A673 (cell line): ENCODE measurements at regions not wholly inside any gene's neighbourhood (a gene's known extent, or its start where the extent isn't known, plus 50 kb on each side); places are given as distances from the start of the nearest gene placed in this dataset.

ENCODE experiments used
- BruUV-seq: library from RNA; stranded (reverse); fragments of 400-500 nt; replicated peaks from 2 replicates; lab custom pipeline; 2021; lab: Mats Ljungman, UMichigan
- CTCF ChIA-PET: fragments of 300-600 bp; sonication (Branson Sonifier 250); formaldehyde crosslinking; loops from one replicate; lab custom pipeline; 2022; ENCODE audit warnings: antibody characterized with exemption; lab: Charles Lee
- POLR2A ChIA-PET: fragments of 300-600 bp; sonication (Branson Sonifier 250); formaldehyde crosslinking; loops from one replicate; lab custom pipeline; 2022; ENCODE audit warnings: antibody characterized with exemption; ENCODE audit not compliant: low non-redundant PET; lab: Charles Lee
- DNase-seq: peaks from one replicate; pipeline ENCODE4 v3.0.0-alpha.2; 2015; ENCODE audit warnings: low spot score
- H3K27ac ChIP-seq: fragments of 200-600 bp; sonication (generic); 2 replicates; pipeline ENCODE4 v1.5.1; 2016; ENCODE audit warnings: mixed run types, low read depth, mild to moderate bottlenecking, mixed read lengths, antibody characterized with exemption, low read length; ENCODE audit not compliant: poor library complexity, severe bottlenecking
- H3K27me3 ChIP-seq: fragments of 200-600 bp; sonication (generic); replicated peaks from 2 replicates; pipeline ENCODE4 v1.6.1; 2017; ENCODE audit warnings: mixed run types, low read depth, mild to moderate bottlenecking, mixed read lengths, antibody characterized with exemption, low read length; ENCODE audit not compliant: insufficient read depth, poor library complexity
- H3K36me3 ChIP-seq: fragments of 200-600 bp; sonication (generic); 2 replicates; pipeline ENCODE4 v1.6.1; 2016; ENCODE audit warnings: mixed run types, mild to moderate bottlenecking, mixed read lengths, antibody characterized with exemption, low read length; ENCODE audit not compliant: insufficient read depth, poor library complexity, severe bottlenecking
- H3K4me1 ChIP-seq: fragments of 200-600 bp; sonication (generic); 2 replicates; pipeline ENCODE4 v1.6.1; 2017; ENCODE audit warnings: mixed run types, mild to moderate bottlenecking, mixed read lengths, antibody characterized with exemption, low read length; ENCODE audit not compliant: insufficient read depth, poor library complexity, severe bottlenecking
- H3K4me3 ChIP-seq: fragments of 200-600 bp; sonication (generic); 2 replicates; pipeline ENCODE4 v1.5.1; 2016; ENCODE audit warnings: low read depth, mixed run types, mild to moderate bottlenecking, mixed read lengths, low read length; ENCODE audit not compliant: poor library complexity, severe bottlenecking
- H3K9me3 ChIP-seq: fragments of 200-600 bp; sonication (generic); 2 replicates; pipeline ENCODE4 v1.6.1; 2016; ENCODE audit warnings: mixed run types, low read depth, mild to moderate bottlenecking, mixed read lengths, antibody characterized with exemption, low read length; ENCODE audit not compliant: poor library complexity, severe bottlenecking
- EZH2 ChIP-seq: fragments of 200-600 bp; sonication (generic); IDR thresholded peaks from 2 replicates; pipeline ENCODE4 v1.6.1; 2017; ENCODE audit warnings: borderline replicate concordance, low read depth, mild to moderate bottlenecking, mixed read lengths, antibody characterized with exemption, low read length; ENCODE audit not compliant: poor library complexity, severe bottlenecking
- intact Hi-C: fragments of 100-400 bp; cut with micrococcal nuclease; formaldehyde crosslinking; loops from one replicate; pipeline ENCODE4 v1.10.0; 2022; ENCODE audit not compliant: unreplicated experiment
- TF ChIP-seq, protein P1 (sequence below): fragments of 300-800, 200-600 bp; sonication (generic); conservative IDR thresholded peaks from 2 replicates; pipeline ENCODE4 v1.5.1; 2017; ENCODE audit warnings: low read depth, mild to moderate bottlenecking, antibody characterized with exemption, low read length, moderate library complexity, mixed read lengths

DNA sequence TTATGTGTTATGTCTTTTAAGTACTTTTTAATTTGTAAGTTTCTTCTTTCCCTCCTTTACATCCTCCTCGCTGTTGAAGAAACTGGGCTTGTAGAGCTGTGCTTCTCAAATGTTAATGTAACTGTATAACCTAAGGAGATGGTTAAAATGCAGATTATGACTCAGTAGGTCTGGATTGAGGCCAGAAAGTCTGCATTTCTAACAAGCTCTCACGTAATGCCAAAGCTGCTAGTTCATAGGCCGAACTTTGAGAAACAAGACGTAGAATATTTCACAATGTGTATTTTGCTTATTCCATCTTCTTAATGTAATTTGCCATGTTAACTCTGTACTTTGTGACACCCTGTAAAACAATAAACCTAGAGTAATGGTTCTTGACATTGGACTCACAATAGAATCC, 193.3 kb upstream of the SYT1 start:
- BruUV-seq = no TSS peak
- TF ChIP-seq, protein P1, sequence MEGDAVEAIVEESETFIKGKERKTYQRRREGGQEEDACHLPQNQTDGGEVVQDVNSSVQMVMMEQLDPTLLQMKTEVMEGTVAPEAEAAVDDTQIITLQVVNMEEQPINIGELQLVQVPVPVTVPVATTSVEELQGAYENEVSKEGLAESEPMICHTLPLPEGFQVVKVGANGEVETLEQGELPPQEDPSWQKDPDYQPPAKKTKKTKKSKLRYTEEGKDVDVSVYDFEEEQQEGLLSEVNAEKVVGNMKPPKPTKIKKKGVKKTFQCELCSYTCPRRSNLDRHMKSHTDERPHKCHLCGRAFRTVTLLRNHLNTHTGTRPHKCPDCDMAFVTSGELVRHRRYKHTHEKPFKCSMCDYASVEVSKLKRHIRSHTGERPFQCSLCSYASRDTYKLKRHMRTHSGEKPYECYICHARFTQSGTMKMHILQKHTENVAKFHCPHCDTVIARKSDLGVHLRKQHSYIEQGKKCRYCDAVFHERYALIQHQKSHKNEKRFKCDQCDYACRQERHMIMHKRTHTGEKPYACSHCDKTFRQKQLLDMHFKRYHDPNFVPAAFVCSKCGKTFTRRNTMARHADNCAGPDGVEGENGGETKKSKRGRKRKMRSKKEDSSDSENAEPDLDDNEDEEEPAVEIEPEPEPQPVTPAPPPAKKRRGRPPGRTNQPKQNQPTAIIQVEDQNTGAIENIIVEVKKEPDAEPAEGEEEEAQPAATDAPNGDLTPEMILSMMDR = no peak
- TF ChIP-seq EZH2 = no peak
- peaks cover 21% of the 10 kb centered on the region for H3K4me1 ChIP-seq
- no peaks in the 10 kb centered on the region for H3K36me3 ChIP-seq
- H3K27ac ChIP-seq = no peak overlapping the region
- no peaks in the 10 kb centered on the region for H3K27me3 ChIP-seq
- H3K9me3 ChIP-seq = no peaks in the 10 kb centered on the region
- no peak overlapping the region for H3K4me3 ChIP-seq
- peak; percentile 83 for DNase-seq
- ChIA-PET CTCF (no interaction called here), POLR2A (no interaction called here)
- intact Hi-C loops = no loop called here

DNA sequence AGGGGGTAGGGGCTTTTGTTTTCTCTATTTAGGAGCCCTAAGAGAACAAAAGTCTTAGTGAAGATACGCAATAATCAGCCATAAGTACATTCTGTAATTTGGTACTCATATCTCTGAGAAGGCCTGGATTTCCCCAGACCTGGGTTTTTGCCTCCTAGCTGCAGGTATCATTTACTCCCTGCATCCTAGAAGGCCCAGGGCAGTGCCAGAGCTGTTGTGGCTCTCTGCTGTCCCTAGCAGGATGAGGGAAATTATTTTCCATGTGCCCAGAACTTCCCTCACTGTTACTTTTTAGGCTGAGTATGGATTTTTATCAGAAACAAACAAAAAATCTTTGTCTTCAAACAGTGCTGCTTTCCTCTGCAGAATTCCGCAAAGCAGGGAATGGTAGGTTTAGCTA, 192.5 kb upstream of the SYT1 start:
- no peaks in the 10 kb centered on the region for H3K36me3 ChIP-seq
- no peak overlapping the region for H3K27ac ChIP-seq
- TF ChIP-seq EZH2 = no peak
- TF ChIP-seq, protein P1 = no peak
- ChIA-PET CTCF (no interaction called here), POLR2A (no interaction called here)
- H3K4me1 ChIP-seq = peaks cover 21% of the 10 kb centered on the region
- no peaks in the 10 kb centered on the region for H3K9me3 ChIP-seq
- intact Hi-C loops = no loop called here
- H3K27me3 ChIP-seq = no peaks in the 10 kb centered on the region
- no peak overlapping the region for H3K4me3 ChIP-seq
- DNase-seq = no peak
- BruUV-seq = no TSS peak

DNA sequence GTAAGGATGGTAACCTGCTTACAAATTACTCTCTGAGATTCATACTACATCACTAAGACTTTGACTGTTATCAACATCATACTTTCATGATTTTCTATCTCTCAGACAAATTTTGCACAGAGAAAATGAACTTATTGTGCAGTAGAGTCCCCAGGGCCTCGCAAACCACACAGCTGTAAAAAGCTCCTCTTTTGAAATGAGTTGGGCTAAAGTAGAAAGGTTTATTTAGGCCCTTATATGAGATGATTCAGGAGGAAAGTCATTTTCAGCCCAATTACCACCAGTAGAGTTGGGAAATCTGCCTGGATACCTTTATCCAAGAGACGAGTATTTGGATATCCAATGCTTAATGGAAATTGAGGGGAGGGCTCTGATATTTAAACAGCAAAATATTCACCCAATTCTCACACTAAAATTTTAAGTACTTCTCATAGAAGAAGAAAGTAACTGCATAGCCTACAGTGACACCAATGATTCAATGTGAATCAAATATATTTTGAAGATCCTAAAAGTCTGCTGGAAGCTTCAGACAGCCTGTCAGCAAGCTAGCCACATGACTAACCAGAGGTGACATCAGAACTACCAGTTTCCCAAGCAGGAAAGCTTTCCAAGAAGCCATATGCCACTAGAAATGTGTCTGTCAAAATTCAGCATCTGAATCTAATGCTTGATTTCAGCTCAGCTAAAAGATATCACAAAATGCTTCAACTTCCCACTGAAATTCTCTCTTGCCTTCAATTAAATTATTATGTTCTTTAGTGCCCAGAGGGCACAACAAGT, 190.1 kb upstream of the SYT1 start:
- ChIA-PET POLR2A (no interaction called here), CTCF (no interaction called here)
- BruUV-seq = no TSS peak
- peak overlapping the region; percentile 13 for H3K27ac ChIP-seq
- no peaks in the 10 kb centered on the region for H3K36me3 ChIP-seq
- H3K9me3 ChIP-seq = no peaks in the 10 kb centered on the region
- no peak for TF ChIP-seq EZH2
- TF ChIP-seq, protein P1 = no peak
- no peaks in the 10 kb centered on the region for H3K27me3 ChIP-seq
- peak; percentile 67 for DNase-seq
- H3K4me3 ChIP-seq = no peak overlapping the region
- H3K4me1 ChIP-seq = peaks cover 21% of the 10 kb centered on the region
- intact Hi-C loops = loop anchor here (5.0 kb wide), 1 partner anchor 843 kb away; no protein-coding TSS in a partner anchor
